ENCODE measurements at regions not wholly inside any gene's neighbourhood (a gene's known extent, or its start where the extent isn't known, plus 50 kb on each side); places are given as distances from the start of the nearest gene placed in this dataset.

- no peak for DNase-seq
Measured at GRCh38 chr4:23015821-23016220, 323.1 kb downstream of the GBA3 start.

GRCh38 chr4:23009093-23009492 is 316.4 kb downstream of the GBA3 start:
- no peak for DNase-seq

- DNase-seq = no peak
Measured at GRCh38 chr4:23006756-23007155, 314.0 kb downstream of the GBA3 start.

- no peak for DNase-seq
Measured at GRCh38 chr4:23005691-23006090, 313.0 kb downstream of the GBA3 start.

GRCh38 chr4:23001478-23001877 is 308.7 kb downstream of the GBA3 start:
- DNase-seq = no peak

GRCh38 chr4:22999419-22999818 is 306.7 kb downstream of the GBA3 start:
- no peak for DNase-seq

- no peak for DNase-seq
Measured at GRCh38 chr4:22997358-22998224, 304.9 kb downstream of the GBA3 start.

- DNase-seq = no peak
Measured at GRCh38 chr4:22991576-22991975, 298.8 kb downstream of the GBA3 start.

GRCh38 chr4:22988526-22988925 is 295.8 kb downstream of the GBA3 start:
- DNase-seq = no peak

GRCh38 chr4:22987870-22988269 is 295.1 kb downstream of the GBA3 start:
- DNase-seq = no peak

- no peak for DNase-seq
Measured at GRCh38 chr4:22986881-22987280, 294.1 kb downstream of the GBA3 start.

- DNase-seq = no peak
Measured at GRCh38 chr4:22986262-22986661, 293.5 kb downstream of the GBA3 start.

GRCh38 chr4:22984390-22984789 is 291.7 kb downstream of the GBA3 start:
- no peak for DNase-seq

GRCh38 chr4:22978656-22979055 is 285.9 kb downstream of the GBA3 start:
- no peak for DNase-seq

GRCh38 chr4:22970665-22971064 is 277.9 kb downstream of the GBA3 start:
- no peak for DNase-seq

- no peak for DNase-seq
Measured at GRCh38 chr4:22969287-22969896, 276.7 kb downstream of the GBA3 start.

GRCh38 chr4:22962295-22962694 is 269.6 kb downstream of the GBA3 start:
- no peak for DNase-seq

- DNase-seq = no peak
Measured at GRCh38 chr4:22959483-22959882, 266.7 kb downstream of the GBA3 start.

- no peak for DNase-seq
Measured at GRCh38 chr4:22957774-22958309, 265.1 kb downstream of the GBA3 start.

GRCh38 chr4:22949161-22949855 is 256.6 kb downstream of the GBA3 start:
- no peak for DNase-seq

GRCh38 chr4:22947851-22948250 is 255.1 kb downstream of the GBA3 start:
- no peak for DNase-seq

GRCh38 chr4:22942920-22943559 is 250.3 kb downstream of the GBA3 start:
- no peak for DNase-seq
